HEK293T (cell line): ENCODE measurements at regions not wholly inside any gene's neighbourhood (a gene's known extent, or its start where the extent isn't known, plus 50 kb on each side); places are given as distances from the start of the nearest gene placed in this dataset.

ENCODE experiments used
- CTCF ChIA-PET: fragments of 350-600 bp; formaldehyde crosslinking; extraction: SDS; loops from one replicate; lab custom pipeline; 2021; ENCODE audit warnings: antibody characterized with exemption, inconsistent platforms; lab: Yijun Ruan, JAX
- POLR2A ChIA-PET: fragments of 350-600 bp; formaldehyde crosslinking; extraction: SDS; loops from one replicate; lab custom pipeline; 2020; ENCODE audit warnings: antibody characterized with exemption, inconsistent platforms; lab: Yijun Ruan, JAX
- DNase-seq: peaks from one replicate; pipeline ENCODE4 v3.0.0; 2012; ENCODE audit warnings: mixed read lengths; ENCODE audit errors: extremely low spot score
- ARNT ChIP-seq: fragments of 450-650 bp; IDR thresholded peaks from 2 replicates; pipeline ENCODE4 v1.6.1; 2017; ENCODE audit warnings: mild to moderate bottlenecking
- BHLHE40 ChIP-seq: fragments of 450-650 bp; IDR thresholded peaks from 2 replicates; pipeline ENCODE4 v1.6.1; 2016; ENCODE audit warnings: mild to moderate bottlenecking, moderate library complexity, borderline replicate concordance
- CTBP1 ChIP-seq: fragments of 450-650 bp; IDR thresholded peaks from 2 replicates; pipeline ENCODE4 v1.6.1; 2016; ENCODE audit warnings: borderline replicate concordance
- ELF4 ChIP-seq: fragments of 450-650 bp; IDR thresholded peaks from 2 replicates; pipeline ENCODE4 v1.6.1; 2017; ENCODE audit warnings: antibody characterized with exemption
- FOXA1 ChIP-seq: fragments of 450-650 bp; IDR thresholded peaks from 2 replicates; pipeline ENCODE4 v1.6.1; 2016; ENCODE audit warnings: mild to moderate bottlenecking
- FOXK2 ChIP-seq: fragments of 450-650 bp; IDR thresholded peaks from 2 replicates; pipeline ENCODE4 v1.6.1; 2016; ENCODE audit warnings: mild to moderate bottlenecking
- FOXM1 ChIP-seq: fragments of 450-650 bp; IDR thresholded peaks from 2 replicates; pipeline ENCODE4 v1.6.1; 2017; ENCODE audit warnings: mild to moderate bottlenecking, borderline replicate concordance
- HDGF ChIP-seq: fragments of 450-650 bp; IDR thresholded peaks from 2 replicates; pipeline ENCODE4 v1.6.1; 2017; ENCODE audit warnings: antibody characterized with exemption, borderline replicate concordance
- L3MBTL2 ChIP-seq: fragments of 450-650 bp; conservative IDR thresholded peaks from 2 replicates; pipeline ENCODE4 v1.6.1; 2016; ENCODE audit warnings: mild to moderate bottlenecking
- LEF1 ChIP-seq: fragments of 450-650 bp; IDR thresholded peaks from 2 replicates; pipeline ENCODE4 v1.6.1; 2017; ENCODE audit warnings: mild to moderate bottlenecking, borderline replicate concordance
- NFRKB ChIP-seq: fragments of 450-650 bp; IDR thresholded peaks from 2 replicates; pipeline ENCODE4 v1.6.1; 2016; ENCODE audit warnings: mild to moderate bottlenecking, moderate library complexity
- SP1 ChIP-seq: fragments of 450-650 bp; IDR thresholded peaks from 2 replicates; pipeline ENCODE4 v1.6.1; 2017
- SUZ12 ChIP-seq: fragments of 450-650 bp; IDR thresholded peaks from 2 replicates; pipeline ENCODE4 v1.6.1; 2016; ENCODE audit warnings: mild to moderate bottlenecking
- TARDBP ChIP-seq: fragments of 450-650 bp; IDR thresholded peaks from 2 replicates; pipeline ENCODE4 v1.6.1; 2016
- ZNF384 ChIP-seq: fragments of 450-650 bp; IDR thresholded peaks from 2 replicates; pipeline ENCODE4 v1.6.1; 2016
- TF ChIP-seq, protein P1 (sequence below): fragments of 450-650 bp; IDR thresholded peaks from 2 replicates; pipeline ENCODE4 v1.6.1; 2016

DNA sequence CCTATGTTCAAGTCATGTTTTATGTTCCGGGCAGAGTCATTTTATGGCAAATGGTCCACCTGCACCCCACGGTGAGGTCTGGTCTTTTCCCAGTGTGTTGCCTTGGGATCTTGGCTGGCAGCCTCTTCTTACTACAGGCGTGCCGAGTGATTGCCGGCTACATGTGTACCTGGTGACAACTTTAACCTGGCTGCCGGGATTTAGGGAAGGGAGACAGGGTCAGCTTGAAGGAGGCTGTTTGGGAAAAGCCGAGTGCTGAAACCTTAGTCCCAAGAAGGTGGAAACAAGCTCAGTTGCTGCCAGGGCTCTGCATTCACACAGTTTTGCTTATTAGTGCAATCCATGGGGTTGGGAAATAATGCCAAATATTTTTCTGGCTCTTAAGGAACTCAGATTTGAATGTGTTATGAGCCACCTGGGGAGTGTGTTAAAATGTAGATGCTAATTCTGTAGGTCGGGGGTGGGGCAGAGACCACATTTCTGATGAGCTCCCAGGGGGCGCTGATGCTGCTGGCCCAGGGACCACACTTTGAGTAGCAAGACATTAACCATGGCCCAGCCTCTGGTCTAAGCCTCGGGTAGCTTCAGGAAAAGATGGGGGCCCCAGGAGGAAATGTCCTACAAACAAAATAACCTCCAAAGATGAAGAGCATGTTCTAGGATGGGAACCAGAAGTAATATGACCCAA, 179.6 kb downstream of the TBX5 start:
- POLR2A ChIA-PET = no interaction called here
- CTCF ChIA-PET = no interaction called here
- TF ChIP-seq ZNF384 (no peak), NFRKB (no peak), SP1 (no peak), ARNT (no peak), ELF4 (no peak), FOXK2 (no peak), FOXA1 (no peak), TARDBP (no peak), BHLHE40 (no peak), HDGF (no peak), LEF1 (no peak), SUZ12 (no peak), L3MBTL2 (no peak), FOXM1 (no peak), CTBP1 (no peak)
- TF ChIP-seq, protein P1, sequence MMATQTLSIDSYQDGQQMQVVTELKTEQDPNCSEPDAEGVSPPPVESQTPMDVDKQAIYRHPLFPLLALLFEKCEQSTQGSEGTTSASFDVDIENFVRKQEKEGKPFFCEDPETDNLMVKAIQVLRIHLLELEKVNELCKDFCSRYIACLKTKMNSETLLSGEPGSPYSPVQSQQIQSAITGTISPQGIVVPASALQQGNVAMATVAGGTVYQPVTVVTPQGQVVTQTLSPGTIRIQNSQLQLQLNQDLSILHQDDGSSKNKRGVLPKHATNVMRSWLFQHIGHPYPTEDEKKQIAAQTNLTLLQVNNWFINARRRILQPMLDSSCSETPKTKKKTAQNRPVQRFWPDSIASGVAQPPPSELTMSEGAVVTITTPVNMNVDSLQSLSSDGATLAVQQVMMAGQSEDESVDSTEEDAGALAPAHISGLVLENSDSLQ = no peak
- no peak for DNase-seq

DNA sequence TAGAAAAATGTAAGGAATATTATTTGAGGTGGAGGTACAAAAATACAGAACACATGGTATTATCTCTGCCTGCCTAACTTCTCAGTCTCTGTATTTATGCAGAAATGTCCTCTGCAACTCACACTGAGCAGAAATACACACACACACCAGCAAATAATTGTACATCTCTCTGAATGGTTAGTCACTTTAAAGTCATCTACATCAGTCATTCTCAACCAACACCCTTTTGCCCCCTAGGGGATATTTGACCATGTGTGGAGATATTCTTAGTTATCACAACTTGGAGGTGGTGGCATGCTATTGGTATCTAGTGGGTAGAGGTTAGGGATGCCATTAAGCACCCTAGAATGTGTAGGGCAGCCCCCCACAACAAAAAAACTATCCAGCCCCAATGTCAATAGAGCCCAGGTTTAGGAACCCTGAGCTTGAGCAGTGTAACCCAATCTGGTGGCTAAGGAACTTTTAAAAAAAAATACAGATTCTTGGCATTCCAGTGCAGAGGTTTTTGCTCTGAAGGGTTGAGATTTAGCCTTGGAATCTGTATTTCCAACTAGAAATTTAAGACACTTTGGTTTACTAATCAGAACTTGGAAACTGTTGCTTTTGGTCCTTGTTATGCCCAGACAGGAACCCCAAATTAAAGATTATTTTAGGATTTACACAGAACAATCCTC, 183.8 kb downstream of the TBX5 start:
- CTCF ChIA-PET = no interaction called here
- POLR2A ChIA-PET = no interaction called here
- no peak for TF ChIP-seq SP1
- no peak for TF ChIP-seq ZNF384
- DNase-seq = no peak

DNA sequence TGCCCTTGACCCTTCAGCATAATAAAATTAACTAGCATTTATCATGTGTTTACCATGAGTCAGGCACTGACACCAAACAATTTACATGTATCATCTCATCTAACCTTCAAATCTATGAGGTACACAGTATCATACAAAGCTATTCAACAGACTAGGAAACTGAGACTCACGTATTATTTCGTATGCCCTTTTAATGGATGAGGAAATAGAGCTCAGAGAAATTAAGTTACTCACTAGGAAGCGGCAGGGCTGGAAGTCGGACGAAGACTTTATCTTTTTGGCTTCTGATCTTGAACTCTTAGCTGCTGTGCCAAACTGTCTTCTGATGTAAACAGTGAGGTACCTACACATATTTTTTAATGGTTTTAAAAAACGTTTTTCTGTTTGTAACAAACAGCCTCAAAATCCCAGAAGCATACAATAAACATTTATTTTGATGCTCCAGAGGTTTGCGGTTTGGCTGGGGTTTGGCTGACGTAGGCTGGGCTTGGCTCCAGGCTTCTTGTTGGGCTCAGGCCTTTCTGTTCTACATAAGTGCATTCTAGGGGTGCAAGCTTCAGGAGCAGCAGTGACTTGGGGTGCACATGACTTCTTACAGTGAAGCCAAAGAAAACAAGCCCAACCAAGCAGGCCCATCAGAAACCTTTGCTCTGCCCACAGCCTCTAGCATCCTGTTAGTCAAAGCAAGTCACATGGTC, 184.7 kb downstream of the TBX5 start:
- TF ChIP-seq L3MBTL2 (no peak), SUZ12 (no peak), BHLHE40 (no peak), NFRKB (no peak), CTBP1 (no peak), SP1 (no peak), FOXA1 (no peak), FOXM1 (no peak)
- ChIA-PET CTCF (interaction anchor here (0.6 kb wide), 1 partner anchor 75 kb away, joined by 3 read pairs; no protein-coding TSS in a partner anchor), POLR2A (interaction anchor here (0.7 kb wide), 1 partner anchor 14 kb away, joined by 3 read pairs; no protein-coding TSS in a partner anchor)
- DNase-seq = no peak

DNA sequence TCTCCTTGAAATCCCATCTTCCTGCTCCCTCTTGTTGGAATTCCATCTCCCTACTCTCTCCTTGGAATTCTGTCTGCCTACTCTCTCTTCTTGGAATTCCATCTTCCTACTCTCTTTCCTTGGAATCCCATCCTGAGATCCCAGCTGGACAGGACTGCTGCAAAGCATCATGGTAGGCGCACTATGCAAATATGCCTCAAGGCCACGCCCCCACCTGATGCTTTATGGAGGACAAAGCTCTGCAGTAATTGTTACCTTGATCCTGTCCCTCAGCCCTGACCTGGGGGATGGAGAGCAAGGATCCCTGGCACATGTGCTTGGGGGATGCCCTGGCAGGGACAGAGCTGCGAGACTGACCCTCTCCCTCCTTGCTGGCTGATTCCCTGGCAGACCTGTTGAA, 185.6 kb downstream of the TBX5 start:
- ChIA-PET POLR2A (no interaction called here), CTCF (no interaction called here)
- TF ChIP-seq LEF1 (no peak), FOXK2 (no peak), FOXM1 (no peak), ELF4 (no peak), L3MBTL2 (no peak), CTBP1 (no peak), SP1 (no peak), ARNT (no peak), HDGF (no peak), SUZ12 (no peak), BHLHE40 (no peak), FOXA1 (no peak), NFRKB (no peak), ZNF384 (no peak)
- TF ChIP-seq, protein P1 = no peak
- no peak for DNase-seq

DNA sequence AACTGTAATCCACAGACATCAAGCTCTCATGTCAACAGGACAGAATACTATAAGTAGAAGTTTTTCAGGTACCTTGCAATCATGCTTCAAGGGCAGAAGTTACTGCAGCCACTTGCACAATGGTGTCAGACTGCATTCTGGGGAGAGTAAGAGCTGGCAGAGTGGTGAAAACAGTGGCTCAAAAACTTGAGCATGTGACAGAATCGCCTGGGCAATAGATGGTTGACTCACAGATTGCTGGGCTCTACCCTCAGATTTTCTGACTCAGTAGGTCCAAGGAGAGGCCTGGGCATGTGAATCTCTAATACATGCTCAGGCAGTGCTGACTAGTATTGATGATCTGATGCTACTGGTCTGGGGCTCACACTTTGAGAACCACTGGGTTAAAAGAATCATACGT, 187.8 kb downstream of the TBX5 start:
- ChIA-PET CTCF (no interaction called here), POLR2A (no interaction called here)
- DNase-seq = no peak
- TF ChIP-seq NFRKB (no peak), L3MBTL2 (no peak), ELF4 (no peak)

DNA sequence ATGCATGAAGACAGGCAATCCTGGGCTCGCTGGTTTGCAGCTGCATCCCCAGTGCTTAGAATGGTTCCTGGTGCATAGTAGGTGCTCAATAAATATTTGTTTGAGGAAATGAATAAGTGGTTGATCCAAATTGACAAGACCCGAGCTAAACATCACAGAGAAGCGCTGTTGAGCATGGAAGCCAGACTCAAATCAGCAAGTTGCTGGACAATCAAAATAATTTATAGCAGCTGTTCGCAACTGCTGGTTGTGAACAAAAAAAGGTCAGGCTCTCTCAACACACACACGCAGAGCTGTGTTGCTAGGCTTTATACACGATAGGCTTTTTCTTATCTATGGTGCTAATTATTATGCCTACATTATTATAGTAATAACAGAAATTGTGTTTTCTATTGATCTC, 190.2 kb downstream of the TBX5 start:
- ChIA-PET CTCF (no interaction called here), POLR2A (no interaction called here)
- TF ChIP-seq SUZ12 = no peak
- no peak for DNase-seq

DNA sequence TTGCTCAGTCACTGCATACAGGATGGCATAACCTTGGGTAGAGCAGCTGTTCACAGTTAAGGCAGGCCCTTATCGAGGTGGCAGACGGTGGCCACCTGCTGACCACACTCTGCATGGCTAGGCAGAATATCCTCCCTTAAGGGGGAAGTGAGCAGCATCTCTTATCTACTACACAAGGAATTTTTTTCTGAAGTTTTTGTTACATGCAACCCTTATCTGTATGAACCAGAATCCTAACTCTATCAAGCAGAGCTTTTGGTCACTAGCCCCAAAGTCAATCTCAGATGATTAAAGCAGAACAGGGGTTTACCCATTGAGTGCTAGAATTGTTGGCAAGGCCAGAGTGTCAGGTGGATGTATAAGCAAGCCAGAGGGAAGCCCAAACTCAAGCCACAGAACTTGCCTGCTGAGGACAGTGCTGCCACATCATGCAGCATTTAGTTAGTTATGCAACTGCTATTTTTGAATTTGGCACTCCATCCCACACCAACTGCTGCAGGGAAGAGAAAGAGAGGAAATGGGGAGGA, 192.8 kb downstream of the TBX5 start:
- ChIA-PET POLR2A (no interaction called here), CTCF (no interaction called here)
- DNase-seq = no peak
- TF ChIP-seq ARNT (no peak), L3MBTL2 (no peak), TARDBP (no peak), SUZ12 (no peak), FOXK2 (no peak), ELF4 (no peak), FOXM1 (no peak), SP1 (no peak), ZNF384 (no peak), HDGF (no peak), BHLHE40 (no peak), FOXA1 (no peak), NFRKB (no peak), CTBP1 (no peak), LEF1 (no peak)
- TF ChIP-seq, protein P1 = no peak
